K562 (cell line): ENCODE measurements at regions not wholly inside any gene's neighbourhood (a gene's known extent, or its start where the extent isn't known, plus 50 kb on each side); places are given as distances from the start of the nearest gene placed in this dataset.
A peak's percentile ranks its signal among the peaks of the same experiment; 100 is the strongest.

Experiments used
- ATAC-seq: fragments of 200-7000 bp; cut with Tn5 transposase; 3 replicates; pipeline ENCODE4 v1.9.1; 2020; ENCODE audit warnings: moderate library complexity
- BruUV-seq: library from RNA; stranded (reverse); fragments of 400-500 nt; replicated peaks from 2 replicates; lab custom pipeline; 2021; lab: Mats Ljungman, UMichigan
- CTCF ChIA-PET: fragments of 300-600 bp; formaldehyde crosslinking; extraction: SDS; loops from one replicate; lab custom pipeline; 2021; ENCODE audit warnings: low intra/inter-chr PET ratio; lab: Yijun Ruan, JAX
- POLR2A ChIA-PET: fragments of 300-600, 350-650 bp; sonication (Branson Sonifier 250); formaldehyde crosslinking; extraction: SDS; loops from one replicate; lab custom pipeline; 2021; ENCODE audit warnings: antibody characterized with exemption, inconsistent platforms; lab: Yijun Ruan, JAX
- DNase-seq, 4 experiments: peaks; one replicate each; pipeline versions ENCODE4 v3.0.0 to v3.0.0-alpha.2; 2011 to 2018; ENCODE audit warnings: low spot score in 3 of 4, mixed read lengths in 3 of 4; ENCODE audit errors: extremely low read depth in 1 of 4
- FAIRE-seq: peaks from 2 replicates; lab custom pipeline; 2011; peaks lifted over from hg19 to GRCh38; lab: Jason Lieb, UNC
- H2AFZ ChIP-seq: 2 replicates; pipeline ENCODE4 v1.6.0; 2011; ENCODE audit warnings: low read depth, low read length, control low read depth, inconsistent platforms
- H3K27ac ChIP-seq: fragments of 200-600 bp; 3 replicates; pipeline ENCODE4 v1.8.0; 2011; ENCODE audit warnings: low read depth, mild to moderate bottlenecking, control low read depth, inconsistent platforms, low read length, moderate library complexity, mixed read lengths; ENCODE audit errors: extremely low read depth
- H3K27me3 ChIP-seq, 2 experiments: fragments of 300-600 bp in 1 of 2; 2 replicates in 1 of 2; 3 replicates in 1 of 2; pipeline versions ENCODE4 v1.6.0 to v1.8.0; 2011; ENCODE audit warnings: inconsistent platforms in 2 of 2, low read length in 2 of 2, mild to moderate bottlenecking in 1 of 2, mixed read lengths in 1 of 2, moderate library complexity in 1 of 2; ENCODE audit not compliant: control insufficient read depth in 2 of 2, insufficient read depth in 2 of 2
- H3K36me3 ChIP-seq: fragments of 300-600 bp; 3 replicates; pipeline ENCODE4 v1.8.0; 2011; ENCODE audit warnings: mild to moderate bottlenecking, low read length, inconsistent platforms; ENCODE audit not compliant: control insufficient read depth, insufficient read depth
- H3K4me1 ChIP-seq, 2 experiments: fragments of 200-600 bp in 1 of 2; replicated peaks in 1 of 2; 2 replicates in 1 of 2; 3 replicates in 1 of 2; pipeline versions ENCODE4 v1.5.1 to v1.8.0; 2011; ENCODE audit warnings: inconsistent platforms in 2 of 2, low read length in 2 of 2, mild to moderate bottlenecking in 1 of 2, mixed read lengths in 1 of 2, moderate library complexity in 1 of 2; ENCODE audit not compliant: control insufficient read depth in 2 of 2, insufficient read depth in 2 of 2
- H3K4me2 ChIP-seq: 2 replicates; pipeline ENCODE4 v1.6.1; 2011; ENCODE audit warnings: low read length, control low read depth, inconsistent platforms, mixed read lengths; ENCODE audit not compliant: insufficient read depth
- H3K4me3 ChIP-seq: fragments of 200-600 bp; sonication (generic), shearing (Covaris generic); 2 replicates; pipeline ENCODE4 v1.5.1; 2016; ENCODE audit warnings: control low read depth, inconsistent platforms
- H3K79me2 ChIP-seq: fragments of 200-600 bp; 3 replicates; pipeline ENCODE4 v1.8.0; 2011; ENCODE audit warnings: low read length, inconsistent platforms; ENCODE audit not compliant: control insufficient read depth, insufficient read depth
- H3K9ac ChIP-seq, 2 experiments: 2 replicates each; pipeline versions ENCODE4 v1.6.0 to v1.6.1; 2011; ENCODE audit warnings: low read depth in 2 of 2, low read length in 2 of 2, control low read depth in 1 of 2, inconsistent platforms in 1 of 2, mild to moderate bottlenecking in 1 of 2, mixed read lengths in 1 of 2; ENCODE audit not compliant: insufficient read depth in 1 of 2
- H3K9me1 ChIP-seq: one replicate; pipeline ENCODE4 v1.6.0; 2011; ENCODE audit warnings: inconsistent platforms, mild to moderate bottlenecking, low read length, moderate library complexity; ENCODE audit not compliant: control insufficient read depth, insufficient read depth
- H3K9me3 ChIP-seq: replicated peaks from 2 replicates; pipeline ENCODE4 v1.5.1; 2011; ENCODE audit warnings: low read depth, low read length, inconsistent platforms; ENCODE audit not compliant: control insufficient read depth, insufficient read depth
- H4K20me1 ChIP-seq: replicated peaks from 2 replicates; pipeline ENCODE4 v1.6.1; 2011; ENCODE audit warnings: low read length, inconsistent platforms, mixed read lengths; ENCODE audit not compliant: control insufficient read depth, insufficient read depth
- C11orf30 ChIP-seq: fragments of 450-650 bp; IDR thresholded peaks from 2 replicates; pipeline ENCODE4 v1.6.1; 2016; ENCODE audit warnings: low read depth, mild to moderate bottlenecking
- MAFG ChIP-seq: fragments of 450-650 bp; conservative IDR thresholded peaks from 2 replicates; pipeline ENCODE4 v1.6.1; 2016; ENCODE audit warnings: missing genetic modification characterization, missing compliant biosample characterization
- RBM25 ChIP-seq: fragments of 200-400 bp; formaldehyde crosslinking; IDR thresholded peaks from 2 replicates; pipeline ENCODE4 v1.6.1; 2018; ENCODE audit warnings: low read length, low read depth, moderate library complexity; ENCODE audit not compliant: severe bottlenecking
- SRSF9 ChIP-seq: fragments of 200-400 bp; formaldehyde crosslinking; IDR thresholded peaks from 2 replicates; pipeline ENCODE4 v1.6.1; 2017; ENCODE audit warnings: low read depth, low read length, borderline replicate concordance
- TRIM24 ChIP-seq, 2 experiments: fragments of 450-650 bp; IDR thresholded peaks; 2 replicates each; pipeline ENCODE4 v1.6.1; 2016
- ZNF316 ChIP-seq: fragments of 450-650 bp; IDR thresholded peaks from 2 replicates; pipeline ENCODE4 v1.6.1; 2016
- ZNF699 ChIP-seq: fragments of 250-450 bp; sonication (Bioruptor Pico); IDR thresholded peaks from 2 replicates; pipeline ENCODE4 v1.8.0; 2021; ENCODE audit warnings: mild to moderate bottlenecking, moderate library complexity; ENCODE audit not compliant: insufficient replicate concordance
- WGBS: fragments of 100-300 bp; shearing (Covaris generic); methylation state at CpG from one replicate; pipeline ENCODE4 v1.1.6; 2016; ENCODE audit warnings: low coverage, mixed read lengths; ENCODE audit not compliant: insufficient coverage; ENCODE audit errors: missing lambda C conversion rate; 5-methylcytosine and 5-hydroxymethylcytosine counted together
- in situ Hi-C: fragments of 300-500 bp; cut with MboI; formaldehyde crosslinking; loops from 4 replicates; pipeline ENCODE4 v1.15.0; 2018; ENCODE audit warnings: inconsistent platforms, mixed read lengths
- intact Hi-C: fragments of 100-400 bp; cut with micrococcal nuclease; formaldehyde crosslinking; loops from 2 replicates; pipeline ENCODE4 v1.14.2; 2022
- TF ChIP-seq, protein P1 (sequence below): sonication (generic); formaldehyde crosslinking; IDR thresholded peaks from 2 replicates; pipeline ENCODE4 v1.8.1; 2023; ENCODE audit warnings: mild to moderate bottlenecking, missing genetic modification reagents

DNA sequence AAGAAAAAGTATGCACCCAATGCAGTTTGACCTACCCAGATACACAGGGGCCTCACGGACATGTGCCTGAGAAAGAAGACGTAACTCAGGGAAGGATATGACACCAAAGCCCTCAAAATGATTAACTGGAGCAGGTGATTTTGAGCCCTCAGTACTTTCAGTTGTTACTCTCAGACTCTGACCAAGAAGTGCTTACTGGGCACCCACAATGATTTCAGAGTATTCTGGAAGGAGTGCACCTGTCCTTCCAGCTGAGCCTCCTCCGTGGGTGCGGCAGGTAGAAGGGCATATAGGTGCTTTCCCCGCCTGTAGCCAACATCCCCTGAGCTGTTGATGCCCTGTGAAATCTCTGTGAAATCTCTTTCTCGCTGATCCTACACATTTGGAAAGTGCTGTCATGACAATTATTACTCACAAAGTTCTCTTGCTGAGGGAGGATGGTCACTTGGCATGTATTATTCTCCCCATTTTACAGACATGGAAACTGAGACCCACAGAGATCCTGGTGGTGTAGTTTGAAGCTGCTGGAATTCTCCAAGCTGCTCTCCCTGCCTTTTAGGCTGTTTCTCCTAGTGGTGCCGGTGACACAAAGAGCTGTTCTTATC lies 154.3 kb upstream of the CCND2 start:
- FAIRE-seq (no peak), ATAC-seq (no peak)
- no peak overlapping the region for H3K27ac ChIP-seq
- no TSS peak for BruUV-seq
- H3K4me2 ChIP-seq = no peak overlapping the region
- peaks cover 2 to 55% of the 10 kb centered on the region in 2 experiments; a peak in 4 of 5 replicates for H3K27me3 ChIP-seq
- H3K9ac ChIP-seq = no peak overlapping the region
- H3K9me1 ChIP-seq = no peaks in the 10 kb centered on the region
- TF ChIP-seq ZNF699 (CRISPR knock-in tag) (no peak), RBM25 (peak; percentile 57), C11orf30 (peak; percentile 14; the same call in 1 of the 2 replicates), MAFG (tag) (0 out of 2 replicates have a peak, but pooled peaks have one; percentile 19), SRSF9 (no peak), ZNF316 (0 out of 2 replicates have a peak, but pooled peaks have one; percentile 10), TRIM24 (IDR thresholded peaks at IDR 0.05) (no peak)
- TF ChIP-seq, protein P1, sequence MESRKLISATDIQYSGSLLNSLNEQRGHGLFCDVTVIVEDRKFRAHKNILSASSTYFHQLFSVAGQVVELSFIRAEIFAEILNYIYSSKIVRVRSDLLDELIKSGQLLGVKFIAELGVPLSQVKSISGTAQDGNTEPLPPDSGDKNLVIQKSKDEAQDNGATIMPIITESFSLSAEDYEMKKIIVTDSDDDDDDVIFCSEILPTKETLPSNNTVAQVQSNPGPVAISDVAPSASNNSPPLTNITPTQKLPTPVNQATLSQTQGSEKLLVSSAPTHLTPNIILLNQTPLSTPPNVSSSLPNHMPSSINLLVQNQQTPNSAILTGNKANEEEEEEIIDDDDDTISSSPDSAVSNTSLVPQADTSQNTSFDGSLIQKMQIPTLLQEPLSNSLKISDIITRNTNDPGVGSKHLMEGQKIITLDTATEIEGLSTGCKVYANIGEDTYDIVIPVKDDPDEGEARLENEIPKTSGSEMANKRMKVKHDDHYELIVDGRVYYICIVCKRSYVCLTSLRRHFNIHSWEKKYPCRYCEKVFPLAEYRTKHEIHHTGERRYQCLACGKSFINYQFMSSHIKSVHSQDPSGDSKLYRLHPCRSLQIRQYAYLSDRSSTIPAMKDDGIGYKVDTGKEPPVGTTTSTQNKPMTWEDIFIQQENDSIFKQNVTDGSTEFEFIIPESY (CRISPR knock-in tag) = no peak
- TF ChIP-seq, all 486 proteins: peak for 4
- DNase-seq = no peak
- no peaks in the 10 kb centered on the region for H3K79me2 ChIP-seq
- WGBS = 5% methylated on average over 7 of the region's 7 CpGs
- H3K4me3 ChIP-seq = no peak overlapping the region
- in situ Hi-C loops (no loop called here), intact Hi-C loops (no loop called here)
- CTCF ChIA-PET = no interaction called here
- no peaks in the 10 kb centered on the region; a peak in 2 of 5 replicates for H3K4me1 ChIP-seq
- H3K36me3 ChIP-seq = no peaks in the 10 kb centered on the region
- no peak overlapping the region for H2AFZ ChIP-seq
- POLR2A ChIA-PET = no interaction called here
- no peaks in the 10 kb centered on the region for H4K20me1 ChIP-seq
- H3K9me3 ChIP-seq = no peaks in the 10 kb centered on the region
